SKM-1 (cell line): ENCODE measurements at regions not wholly inside any gene's neighbourhood (a gene's known extent, or its start where the extent isn't known, plus 50 kb on each side); places are given as distances from the start of the nearest gene placed in this dataset.

Experiments
- DNase-seq: peaks from one replicate; lab custom pipeline; 2025; ENCODE audit not compliant: unreplicated experiment; lab: John Stamatoyannopoulos, UW

DNA sequence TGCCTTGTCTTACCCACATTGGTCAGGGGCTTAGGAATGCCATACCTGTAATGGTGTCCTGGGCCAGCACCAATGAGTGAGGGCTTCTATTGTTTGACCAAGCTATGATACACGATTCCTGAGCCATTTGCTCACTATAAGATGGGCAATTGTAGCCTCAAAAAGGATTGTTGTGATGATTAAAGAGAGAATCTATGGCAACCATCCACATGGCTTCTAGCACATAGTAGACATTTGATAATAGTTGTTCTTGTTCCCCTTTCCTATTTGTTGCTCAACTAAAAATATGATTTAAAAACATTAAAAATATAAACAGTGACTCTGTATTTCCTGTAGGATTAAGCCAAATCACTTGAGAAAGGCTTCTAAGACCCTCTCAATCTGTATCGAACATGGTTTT lies 366.1 kb downstream of the PCNX1 start:
- no peak for DNase-seq

- no peak for DNase-seq
Observed at GRCh38 chr14:71284048-71284447, 376.8 kb downstream of the PCNX1 start.

- DNase-seq = no peak
Observed at GRCh38 chr14:71286126-71286525, 378.9 kb downstream of the PCNX1 start.

DNA sequence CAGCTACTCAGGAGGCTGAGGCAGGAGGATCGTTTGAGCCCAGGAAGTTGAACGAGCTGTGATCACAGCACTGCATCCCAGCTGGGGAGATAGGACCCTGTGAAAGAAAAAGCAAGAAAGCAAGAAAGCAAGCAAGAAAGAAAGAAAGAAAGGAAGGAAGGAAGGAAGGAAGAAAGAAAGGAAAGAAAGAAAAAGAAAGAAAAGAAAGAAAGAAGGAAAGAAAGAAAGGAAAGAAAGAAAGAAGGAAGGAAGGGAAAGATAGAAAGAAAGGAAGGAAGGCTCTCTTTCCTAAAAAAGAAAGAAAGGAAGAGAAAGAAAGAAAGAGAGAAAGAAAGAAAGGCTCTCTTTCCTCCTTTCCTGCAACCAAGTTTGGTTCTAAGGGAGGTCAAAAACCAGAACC lies 380.3 kb downstream of the PCNX1 start:
- no peak for DNase-seq

DNA sequence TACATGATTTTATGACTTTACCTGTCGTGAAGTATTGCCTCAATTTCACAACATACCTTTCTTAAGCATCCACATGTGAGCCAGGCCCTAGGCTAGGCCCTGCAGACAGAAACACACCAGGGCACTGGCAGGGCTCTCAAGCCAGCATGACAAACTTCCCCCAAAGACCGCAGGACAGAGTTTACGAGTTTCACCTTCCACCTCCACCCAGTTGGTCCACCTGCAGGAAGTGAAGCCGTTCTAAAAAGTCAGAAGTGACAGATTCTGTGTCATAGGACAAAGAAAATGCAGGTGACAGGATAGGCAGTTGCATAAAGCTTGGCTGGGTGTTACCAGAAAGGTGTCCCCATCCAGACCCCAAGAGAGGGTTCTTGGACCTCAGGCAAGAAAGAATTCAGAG lies 382.3 kb downstream of the PCNX1 start:
- no peak for DNase-seq

DNA sequence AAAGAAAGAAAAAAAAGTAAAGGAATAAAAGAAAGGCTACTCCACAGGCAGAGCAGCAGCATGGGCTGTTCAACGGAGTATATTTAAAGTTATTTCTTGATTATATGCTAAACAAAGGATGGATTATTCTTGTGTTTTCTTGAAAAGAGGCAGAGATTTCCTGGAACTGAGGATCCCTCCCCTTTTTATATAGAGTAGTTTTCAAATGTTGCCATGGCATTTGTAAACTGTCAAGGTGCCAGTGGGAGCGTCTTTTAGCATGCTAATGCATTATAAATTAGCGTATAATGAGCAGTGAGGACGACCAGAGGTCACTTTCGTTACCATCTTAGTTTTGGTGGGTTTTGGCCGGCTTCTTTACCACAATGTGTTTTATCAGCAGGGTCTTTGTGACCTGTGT lies 383.0 kb downstream of the PCNX1 start:
- no peak for DNase-seq

DNA sequence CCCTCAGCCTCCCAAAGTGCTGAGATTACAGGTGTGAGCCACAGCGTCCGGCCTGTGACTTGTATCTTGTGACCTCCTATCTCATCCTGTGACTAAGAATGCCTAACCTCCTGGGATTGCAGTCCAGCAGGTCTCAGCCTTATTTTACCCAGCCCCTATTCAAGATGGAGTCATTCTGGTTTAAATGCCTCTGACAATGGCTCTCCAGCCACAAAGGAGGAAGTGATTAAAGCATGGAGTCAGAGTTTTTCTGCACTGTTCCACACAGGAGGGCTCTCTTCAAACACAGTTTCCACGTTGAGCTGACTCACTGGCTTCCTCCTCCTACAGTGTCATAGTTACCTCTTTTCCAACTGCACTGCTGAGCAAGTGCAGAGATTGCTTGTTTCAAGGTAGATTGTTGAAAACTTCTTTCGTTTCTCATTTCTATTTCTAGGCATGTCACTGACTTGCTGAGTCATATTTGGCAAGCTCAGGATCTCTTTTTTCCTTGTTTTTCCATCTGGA lies 383.8 kb downstream of the PCNX1 start:
- peak; percentile 7 for DNase-seq

DNA sequence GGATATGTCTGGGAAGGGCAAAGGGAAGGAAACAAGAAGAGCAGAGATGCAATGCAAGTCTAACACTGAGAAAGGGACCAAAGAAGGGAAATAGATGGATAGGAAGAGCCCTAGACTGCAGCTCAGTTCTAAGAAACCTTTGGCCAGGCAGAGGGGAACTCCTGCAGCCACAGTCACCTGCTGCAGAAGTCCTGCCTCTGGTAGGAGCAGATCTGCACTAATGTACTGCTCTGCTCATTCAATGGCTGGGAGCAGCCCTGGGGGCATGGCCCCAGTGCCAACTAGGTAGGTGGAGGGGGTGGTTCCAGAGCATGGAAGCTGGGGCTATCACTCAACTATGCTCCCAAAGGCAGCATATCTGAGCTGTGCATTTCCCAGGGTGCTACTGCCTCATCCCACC lies 388.9 kb downstream of the PCNX1 start:
- DNase-seq = no peak

DNA sequence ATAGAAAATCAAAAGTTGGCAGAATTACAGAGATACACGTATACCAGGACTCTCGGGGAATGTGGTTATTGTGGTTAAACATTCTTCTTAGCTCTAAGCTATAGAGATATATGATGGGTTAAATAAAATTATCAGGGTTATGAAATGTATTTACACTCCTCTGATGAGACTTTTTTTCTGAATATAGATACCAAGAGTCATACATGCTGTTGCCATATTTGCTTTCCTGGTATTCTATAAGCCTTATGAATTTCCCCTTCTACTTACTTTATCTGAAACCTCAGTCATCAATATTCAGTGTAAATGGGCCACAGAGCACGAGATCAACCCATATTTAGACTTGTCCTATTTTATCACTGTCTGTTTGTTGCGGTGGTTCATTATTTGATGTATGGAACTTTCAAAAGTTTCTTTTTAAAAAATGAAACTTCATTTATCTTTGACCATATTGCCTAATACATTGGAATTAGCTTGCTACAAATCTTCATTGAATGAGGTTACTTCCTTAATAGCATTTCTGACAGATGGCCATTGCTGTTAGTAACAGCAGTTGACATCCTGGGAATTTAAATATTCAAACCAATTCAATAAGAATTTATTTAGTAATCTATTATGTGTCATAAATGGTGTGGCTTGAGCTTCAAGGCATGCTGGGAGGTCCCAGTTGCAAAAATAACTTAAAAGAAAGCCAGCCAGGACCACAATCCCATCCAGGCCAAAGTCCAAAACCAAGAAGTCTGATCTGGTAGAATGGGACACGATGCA lies 393.5 kb downstream of the PCNX1 start:
- DNase-seq = no peak

- DNase-seq = no peak
Observed at GRCh38 chr14:71301611-71302010, 394.4 kb downstream of the PCNX1 start.

DNA sequence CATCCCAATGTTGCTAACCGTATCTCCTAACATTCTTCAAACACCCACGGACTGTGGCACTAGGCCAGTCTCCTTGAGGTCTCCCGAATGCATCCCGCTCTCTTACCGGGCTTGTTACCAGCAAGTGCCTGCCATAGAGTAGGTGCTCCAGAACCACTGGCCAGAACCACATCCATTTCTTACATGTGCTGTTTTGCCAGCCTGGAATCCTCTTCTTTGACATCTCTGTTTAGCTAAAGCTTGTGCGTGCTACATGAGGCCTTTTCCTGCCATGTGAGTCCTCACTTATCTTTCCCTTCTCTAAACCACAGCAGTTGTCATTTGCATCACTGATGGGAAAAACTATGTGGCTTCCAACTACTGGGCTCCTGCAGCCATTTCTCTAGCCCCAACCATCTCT lies 397.4 kb downstream of the PCNX1 start:
- no peak for DNase-seq

GRCh38 chr14:71308671-71309070 lies 401.4 kb downstream of the PCNX1 start:
- no peak for DNase-seq

DNA sequence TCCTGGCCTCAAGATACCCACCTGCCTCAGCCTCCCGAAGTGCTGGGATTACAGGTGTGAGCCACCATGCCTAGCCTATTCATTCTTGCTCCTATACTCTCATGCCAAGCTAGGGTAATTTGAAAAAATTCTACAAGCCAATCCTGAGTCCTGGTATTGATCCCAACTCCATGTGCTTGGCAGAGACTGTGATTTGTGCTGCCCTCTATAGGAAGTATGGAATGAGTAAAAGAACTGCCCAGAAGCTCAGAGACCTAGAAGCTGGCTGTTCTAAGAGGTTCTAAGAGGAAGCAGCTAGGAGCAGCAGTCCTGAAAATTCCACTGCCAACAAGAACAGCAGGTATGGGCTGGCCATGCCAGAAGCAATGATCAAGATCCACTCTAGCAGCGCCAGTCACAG lies 402.5 kb downstream of the PCNX1 start:
- DNase-seq = no peak

GRCh38 chr14:71311061-71311460 lies 403.8 kb downstream of the PCNX1 start:
- no peak for DNase-seq

DNA sequence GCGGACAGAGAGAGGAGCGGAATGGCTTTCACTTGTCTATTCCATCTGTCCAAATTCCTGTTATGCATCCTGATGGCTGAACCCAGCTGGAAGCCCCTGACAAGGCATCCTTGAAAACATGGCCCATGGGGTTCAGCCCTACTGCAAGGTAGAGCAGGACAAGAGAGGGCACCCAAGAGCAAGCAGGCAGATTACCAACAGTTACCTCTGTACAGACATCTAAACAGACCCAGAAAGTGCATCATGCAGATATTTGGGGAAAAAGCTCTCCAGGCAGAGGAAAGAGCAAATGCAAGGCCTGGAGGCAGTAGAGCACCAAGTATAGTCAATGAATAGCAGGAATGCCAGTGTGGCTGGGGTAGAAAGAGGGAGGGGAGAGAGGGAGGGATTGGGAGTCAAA lies 407.5 kb downstream of the PCNX1 start:
- DNase-seq = no peak

DNA sequence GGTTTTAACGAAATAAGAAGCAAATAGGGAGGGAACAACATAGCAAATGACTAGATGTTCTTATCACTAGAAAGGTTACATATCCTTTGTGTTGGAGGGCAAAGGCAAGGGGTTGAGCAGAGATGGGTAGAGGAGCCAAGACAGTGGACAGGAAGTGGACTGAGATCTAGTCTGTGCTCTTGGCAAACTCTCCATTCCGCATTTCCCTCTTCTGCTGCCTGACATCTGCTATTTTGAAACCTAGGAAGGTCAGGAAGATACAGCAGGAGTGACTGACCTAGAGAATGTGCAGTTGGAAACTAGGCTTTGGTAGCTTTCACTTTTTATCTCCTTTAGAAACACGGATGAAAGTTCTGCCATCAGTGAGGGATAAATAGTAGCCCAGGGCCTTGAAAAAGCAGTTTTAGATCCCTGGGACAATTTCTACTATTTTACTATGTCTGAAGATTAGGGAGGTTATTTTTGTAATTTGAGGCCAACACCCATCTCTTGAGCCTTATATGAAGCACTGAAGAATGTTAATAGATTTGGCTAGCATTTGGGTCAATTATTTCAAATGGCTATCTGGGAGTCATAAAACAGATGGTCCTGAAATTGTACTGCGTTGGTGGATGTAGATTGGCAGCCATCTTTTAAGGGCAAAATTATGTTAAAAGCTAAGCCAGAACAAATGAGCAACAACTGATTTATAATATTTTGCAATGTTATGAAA lies 410.3 kb downstream of the PCNX1 start:
- DNase-seq = no peak

DNA sequence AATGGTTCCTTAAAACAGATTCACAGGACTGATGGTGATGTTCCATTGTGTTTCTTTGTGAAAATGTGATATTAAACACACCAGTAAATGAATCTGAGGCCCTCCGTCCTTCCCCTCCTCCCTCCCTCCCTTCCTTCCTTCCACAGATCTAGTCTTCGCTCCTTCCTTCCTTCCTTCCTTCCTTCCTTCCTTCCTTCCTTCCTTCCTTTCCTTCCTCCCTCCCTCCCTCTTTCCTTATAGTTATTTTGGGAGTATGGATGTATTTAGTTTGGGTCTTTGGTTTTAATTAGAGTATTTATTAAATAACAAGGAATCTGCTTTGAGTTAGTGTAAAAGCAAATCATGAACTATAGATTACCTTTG lies 410.8 kb downstream of the PCNX1 start:
- no peak for DNase-seq

GRCh38 chr14:71319666-71320065 lies 412.4 kb downstream of the PCNX1 start:
- DNase-seq = no peak

- DNase-seq = peak; percentile 72
Observed at GRCh38 chr14:71320107-71320733, 413.0 kb downstream of the PCNX1 start, which contains the start of gene SIPA1L1. Gene SIPA1L1, plus strand, starts transcription at chr14:71320476.

DNA sequence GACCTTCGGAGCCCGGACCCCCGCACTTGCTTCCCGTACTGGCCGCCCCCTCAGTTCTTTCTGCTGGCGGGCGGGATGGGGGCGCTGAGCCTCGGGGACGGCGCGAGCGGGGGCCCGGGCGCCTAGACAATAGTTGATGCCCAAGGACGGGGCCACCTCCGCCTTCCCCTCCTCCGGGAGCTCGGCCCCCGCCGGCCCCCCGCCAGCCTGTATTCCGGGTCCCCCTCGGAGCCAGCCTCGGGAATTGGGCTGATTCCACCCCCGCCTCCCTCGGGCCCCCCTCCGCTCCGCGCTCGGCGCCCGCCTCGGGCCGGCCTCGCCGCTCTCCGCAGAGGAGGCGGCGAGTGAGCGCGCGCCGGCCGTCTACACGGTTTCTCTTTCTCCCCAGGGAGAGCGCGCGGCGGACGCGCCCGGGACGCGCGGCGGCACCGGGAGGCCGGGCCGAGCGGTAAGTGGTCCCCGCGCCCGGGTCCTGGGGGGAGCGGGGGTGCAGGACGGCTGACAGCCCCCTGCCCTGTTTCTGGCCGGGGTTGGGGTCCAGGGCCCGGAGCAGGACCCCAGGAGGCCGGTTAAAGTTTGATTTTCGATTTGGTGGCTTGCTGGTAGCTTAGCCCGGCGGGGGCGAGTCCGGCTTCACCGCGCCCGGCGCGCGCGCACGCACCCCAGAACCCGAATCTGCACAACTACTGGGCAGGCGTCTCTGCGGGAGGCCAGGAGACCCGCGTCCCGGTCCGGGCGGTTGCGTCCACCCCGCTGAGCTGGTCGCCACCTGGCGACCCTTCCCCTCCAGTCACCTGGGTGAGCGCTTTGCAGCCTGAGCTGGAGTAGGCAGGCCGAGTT lies 413.7 kb downstream of the PCNX1 start:
- no peak for DNase-seq
